ENCODE measurements at regions not wholly inside any gene's neighbourhood (a gene's known extent, or its start where the extent isn't known, plus 50 kb on each side); places are given as distances from the start of the nearest gene placed in this dataset.

DNA sequence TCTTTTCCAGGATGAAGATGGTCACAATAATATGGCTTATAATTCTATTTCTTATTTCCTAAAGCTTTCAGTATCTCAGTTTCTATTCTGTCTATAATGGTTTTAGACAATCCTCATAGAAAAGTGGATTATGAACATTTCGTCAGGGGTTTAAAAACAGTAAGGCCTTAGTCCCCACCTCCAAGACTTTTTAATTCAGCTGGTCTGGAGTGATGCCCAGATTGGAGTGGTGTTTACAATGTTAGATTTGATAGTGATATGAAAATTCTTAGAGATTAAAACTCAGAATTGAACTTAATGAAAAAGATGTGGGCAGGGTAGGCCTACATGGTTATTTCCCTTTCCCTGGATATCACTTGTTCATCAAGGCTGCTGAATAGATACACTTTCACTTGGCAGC, 1238.3 kb downstream of the SORCS3 start:
- no peak for DNase-seq (ENCODE audit: low spot score)

DNA sequence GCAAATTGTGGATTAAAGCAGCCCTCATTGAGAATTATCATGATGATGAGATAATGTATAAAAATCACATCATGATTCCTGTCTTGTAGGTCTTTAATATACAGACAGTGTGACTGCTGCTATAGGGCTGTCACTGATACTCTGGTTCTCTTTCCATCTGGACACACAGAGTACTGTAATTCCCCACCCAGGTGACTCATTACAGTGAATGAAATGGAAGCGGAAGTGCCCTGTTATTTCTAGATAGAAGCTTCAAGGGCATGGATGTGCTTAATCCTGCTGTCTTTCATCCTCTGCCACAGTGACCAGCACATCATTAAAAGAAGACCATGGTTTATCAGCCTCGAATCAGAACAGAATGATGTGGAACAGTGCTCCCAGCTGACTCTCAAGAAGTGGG, 1234.0 kb downstream of the SORCS3 start:
- DNase-seq (ENCODE audit: low spot score) = no peak

GRCh38 chr10:105872665-105873064, 1231.6 kb downstream of the SORCS3 start:
- DNase-seq (ENCODE audit: low spot score) = no peak

DNA sequence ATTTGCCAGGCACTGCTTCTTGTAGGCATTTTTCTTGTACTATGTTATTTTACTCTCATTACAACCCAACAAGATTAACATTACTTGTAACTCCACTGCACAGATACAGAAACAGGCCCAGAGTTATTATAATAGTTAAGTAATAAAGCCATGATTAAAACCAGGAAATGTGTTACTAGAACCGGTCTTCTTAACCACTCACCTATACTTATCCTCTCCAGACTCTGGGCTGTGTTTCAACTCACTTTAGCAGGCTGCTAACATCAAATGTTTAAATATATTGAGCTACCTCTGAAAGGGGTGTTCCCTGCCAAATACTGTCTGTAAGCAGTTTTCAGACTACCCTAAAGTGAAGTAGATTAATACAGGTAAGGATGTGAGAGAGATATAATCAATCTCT, 1227.8 kb downstream of the SORCS3 start:
- no peak for DNase-seq (ENCODE audit: low spot score)

GRCh38 chr10:105864854-105865253, 1223.8 kb downstream of the SORCS3 start:
- DNase-seq (ENCODE audit: low spot score) = no peak

- DNase-seq (ENCODE audit: low spot score) = no peak
These were observed 1216.5 kb downstream of the SORCS3 start for GRCh38 chr10:105857268-105858264.

GRCh38 chr10:105855791-105856190, 1214.7 kb downstream of the SORCS3 start:
- no peak for DNase-seq (ENCODE audit: low spot score)

- no peak for DNase-seq (ENCODE audit: low spot score)
These were observed 1203.8 kb downstream of the SORCS3 start for GRCh38 chr10:105844676-105845570.

- no peak for DNase-seq (ENCODE audit: low spot score)
These were observed 1203.2 kb downstream of the SORCS3 start for GRCh38 chr10:105844241-105844640.

DNA sequence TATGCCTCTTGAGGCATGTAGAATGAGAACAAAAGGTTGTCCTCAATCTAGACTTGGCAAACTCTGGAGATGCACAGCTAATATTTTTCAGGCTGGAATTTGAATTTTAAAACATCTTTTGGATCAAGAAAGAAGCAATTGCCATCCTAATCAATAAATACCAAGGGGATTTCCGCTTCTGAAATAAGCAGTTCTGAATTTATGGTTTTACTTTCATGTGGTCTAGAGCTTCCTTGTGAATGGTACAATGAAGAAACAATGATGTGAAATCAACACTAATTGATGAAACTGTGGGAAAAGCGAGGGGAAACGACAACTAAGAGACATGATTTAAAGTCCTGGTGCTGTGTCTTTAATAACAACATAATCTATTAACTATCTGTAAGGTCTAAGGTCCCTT, 1202.7 kb downstream of the SORCS3 start:
- DNase-seq (ENCODE audit: low spot score) = no peak

DNA sequence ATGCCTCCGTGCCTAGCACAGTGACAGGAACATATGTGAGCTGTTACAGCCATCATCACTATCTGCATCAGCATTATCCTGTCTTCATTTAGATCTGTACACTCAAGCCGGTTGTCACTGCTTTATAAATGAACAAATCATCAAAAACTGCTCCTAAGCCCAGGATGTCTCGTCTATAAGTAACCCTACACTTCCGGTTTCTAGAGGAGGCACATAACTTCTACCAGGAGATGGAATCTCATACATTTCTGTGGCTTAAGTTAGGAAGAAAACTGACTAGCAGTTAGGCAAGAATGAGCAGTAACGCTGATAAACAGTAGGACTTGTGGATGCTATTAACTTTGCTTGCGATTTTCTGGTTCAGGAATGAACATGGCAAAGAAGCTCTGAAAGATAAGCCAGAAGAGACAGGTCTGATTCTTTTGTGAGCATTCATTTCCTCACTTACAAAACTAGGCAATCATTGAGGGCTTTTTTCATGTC, 1199.2 kb downstream of the SORCS3 start:
- no peak for DNase-seq (ENCODE audit: low spot score)

DNA sequence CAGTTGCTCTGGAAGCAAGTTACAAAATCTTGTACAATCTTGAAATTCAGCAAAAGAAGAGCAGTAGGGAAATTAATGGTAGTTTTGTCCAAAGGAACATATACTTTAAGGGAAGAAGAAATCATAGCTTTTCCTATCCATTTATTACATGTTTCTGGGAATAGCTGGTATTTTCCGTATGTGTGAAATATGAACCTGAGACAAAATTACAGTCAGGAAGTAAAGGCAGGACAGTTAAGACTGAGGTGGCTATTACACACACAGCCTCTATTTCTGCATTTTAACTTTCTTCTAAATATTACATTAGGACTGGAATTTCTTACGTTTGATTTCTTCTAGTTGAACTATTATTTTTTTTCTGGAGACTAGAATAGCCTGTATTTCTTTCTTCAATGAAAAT, 1197.3 kb downstream of the SORCS3 start:
- DNase-seq (ENCODE audit: low spot score) = no peak

- DNase-seq (ENCODE audit: low spot score) = no peak
These were observed 1196.9 kb downstream of the SORCS3 start for GRCh38 chr10:105837951-105838350.

DNA sequence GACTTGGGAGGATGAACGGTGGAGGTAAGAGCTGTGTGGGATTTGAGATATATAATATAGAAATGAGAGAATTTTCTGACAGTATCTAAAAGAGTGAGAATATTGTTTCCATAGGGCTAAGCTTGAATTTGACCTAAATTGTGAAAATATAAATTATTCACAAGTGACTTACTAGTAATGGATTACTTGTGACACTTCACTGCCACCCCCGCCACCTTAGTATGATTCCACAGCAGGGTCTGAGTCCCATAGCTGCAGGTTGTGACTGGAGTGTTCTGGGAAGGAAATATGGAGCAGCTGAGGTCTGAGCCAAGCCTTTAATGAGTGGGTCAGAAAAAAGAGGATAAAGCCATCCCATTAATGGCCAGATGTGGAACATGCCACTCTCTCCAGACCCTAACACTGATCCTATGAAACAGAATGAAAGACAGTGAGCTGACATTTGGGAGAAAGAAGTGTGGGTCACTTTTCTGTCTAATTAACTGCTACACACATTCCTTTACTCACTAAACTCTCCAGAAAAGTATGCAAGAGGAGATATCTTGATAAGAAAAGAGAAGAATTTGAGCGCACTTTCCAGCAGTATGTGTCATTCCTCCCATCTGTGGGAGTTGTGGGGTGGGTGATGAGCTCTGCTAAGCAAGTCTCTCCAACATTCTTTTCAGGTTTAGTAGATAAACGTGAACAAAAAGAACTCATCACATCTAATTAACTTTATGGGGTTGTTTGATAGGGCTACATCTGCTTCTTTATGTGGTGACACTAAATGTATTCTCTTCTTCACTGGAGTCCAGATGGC, 1193.4 kb downstream of the SORCS3 start:
- DNase-seq (ENCODE audit: low spot score) = no peak

DNA sequence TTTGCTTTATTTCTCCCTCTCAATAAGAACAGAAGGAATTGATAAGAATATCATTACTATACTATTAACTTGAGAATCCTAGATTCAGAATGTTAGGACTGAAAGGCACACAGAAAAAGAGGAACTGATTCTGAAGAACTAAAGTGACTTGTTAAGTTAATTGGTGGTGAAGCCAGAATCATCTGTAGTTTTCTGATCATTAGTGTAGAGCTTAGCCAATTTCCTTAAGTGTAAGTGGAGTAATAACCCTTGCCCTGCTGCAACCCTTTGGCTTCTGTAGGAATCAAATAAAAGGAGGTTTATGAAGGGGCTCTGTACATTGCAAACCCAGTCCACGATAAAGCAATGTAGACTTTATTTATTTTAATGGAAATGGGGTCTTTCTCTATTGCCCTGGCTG, 1186.0 kb downstream of the SORCS3 start:
- no peak for DNase-seq (ENCODE audit: low spot score)

DNA sequence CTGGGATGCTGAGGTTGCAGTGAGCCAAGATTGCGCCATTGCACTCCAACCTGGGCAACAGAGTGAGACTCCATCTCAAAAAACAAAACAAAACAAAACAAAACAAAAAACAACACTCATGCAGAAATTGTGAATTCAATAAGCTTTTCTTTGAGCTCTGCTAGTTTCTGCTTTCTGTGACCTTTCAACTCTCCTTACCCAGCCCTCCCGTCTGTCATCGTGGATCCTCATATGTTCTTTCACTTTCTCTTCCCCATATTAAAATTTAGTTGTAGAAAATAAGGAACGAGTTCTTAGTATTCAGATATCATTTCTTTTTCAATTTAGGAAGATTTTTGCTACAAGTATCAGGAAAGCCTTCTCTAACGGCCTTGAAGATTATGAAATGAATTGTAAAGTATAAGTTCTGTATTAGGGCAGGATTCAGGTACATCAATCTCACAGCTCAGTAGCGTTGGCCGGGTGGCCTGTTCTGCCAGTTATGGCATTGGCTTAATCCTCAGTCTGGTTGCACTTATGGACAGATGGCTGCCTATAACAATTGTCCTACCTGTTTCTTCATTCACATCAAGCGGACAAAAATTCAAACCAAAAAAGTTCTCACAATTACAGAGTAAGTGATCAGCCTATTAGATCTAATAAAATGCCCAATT, 1167.0 kb downstream of the SORCS3 start:
- DNase-seq (ENCODE audit: low spot score) = no peak

- DNase-seq (ENCODE audit: low spot score) = no peak
These were observed 1162.1 kb downstream of the SORCS3 start for GRCh38 chr10:105803206-105803605.

DNA sequence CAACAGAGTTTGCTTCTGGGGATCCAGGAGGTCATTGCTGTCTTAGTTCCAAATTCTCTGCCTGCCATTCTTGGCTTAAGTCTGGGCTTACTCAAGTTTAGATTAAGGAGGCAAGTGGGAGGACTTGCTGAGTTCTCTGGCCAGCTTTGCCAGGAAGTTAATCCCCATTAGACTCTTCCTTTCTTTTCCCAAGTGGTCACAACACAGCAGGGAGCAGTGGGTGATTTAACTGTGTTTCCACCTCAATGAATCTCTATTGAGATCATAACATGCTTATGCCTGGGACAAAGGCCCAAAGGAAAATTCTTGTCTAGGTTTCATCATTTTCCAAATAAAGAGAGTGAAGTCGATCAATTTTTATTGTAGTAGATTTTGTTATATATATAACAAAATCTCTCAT, 1159.6 kb downstream of the SORCS3 start:
- DNase-seq (ENCODE audit: low spot score) = no peak

DNA sequence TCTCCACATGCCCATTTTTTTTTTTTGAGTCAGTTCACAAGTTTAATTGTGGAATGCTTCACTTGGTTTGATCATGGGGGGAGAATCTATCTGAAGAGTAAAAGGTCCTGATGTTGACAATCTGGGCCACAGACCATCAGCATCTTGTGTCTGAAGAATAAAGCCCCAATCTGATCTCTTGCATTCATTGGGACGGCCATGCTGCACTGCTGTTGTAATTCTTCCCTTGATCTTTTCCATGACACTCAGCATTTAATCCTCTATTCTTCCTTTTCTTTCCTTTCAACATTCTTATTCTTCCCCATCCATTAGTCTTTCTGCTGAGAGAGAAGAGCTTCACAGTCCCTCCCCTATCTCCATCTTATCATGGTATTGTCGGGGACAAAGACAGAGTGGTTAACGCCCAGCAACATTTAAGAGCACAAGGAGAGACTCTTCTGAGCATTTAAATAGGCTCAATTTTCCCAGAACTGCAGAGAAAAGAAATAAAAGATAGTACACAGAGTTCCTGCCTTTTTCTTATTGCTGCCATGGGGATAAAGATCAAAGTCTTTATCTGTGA, 1157.3 kb downstream of the SORCS3 start:
- DNase-seq (ENCODE audit: low spot score) = no peak

DNA sequence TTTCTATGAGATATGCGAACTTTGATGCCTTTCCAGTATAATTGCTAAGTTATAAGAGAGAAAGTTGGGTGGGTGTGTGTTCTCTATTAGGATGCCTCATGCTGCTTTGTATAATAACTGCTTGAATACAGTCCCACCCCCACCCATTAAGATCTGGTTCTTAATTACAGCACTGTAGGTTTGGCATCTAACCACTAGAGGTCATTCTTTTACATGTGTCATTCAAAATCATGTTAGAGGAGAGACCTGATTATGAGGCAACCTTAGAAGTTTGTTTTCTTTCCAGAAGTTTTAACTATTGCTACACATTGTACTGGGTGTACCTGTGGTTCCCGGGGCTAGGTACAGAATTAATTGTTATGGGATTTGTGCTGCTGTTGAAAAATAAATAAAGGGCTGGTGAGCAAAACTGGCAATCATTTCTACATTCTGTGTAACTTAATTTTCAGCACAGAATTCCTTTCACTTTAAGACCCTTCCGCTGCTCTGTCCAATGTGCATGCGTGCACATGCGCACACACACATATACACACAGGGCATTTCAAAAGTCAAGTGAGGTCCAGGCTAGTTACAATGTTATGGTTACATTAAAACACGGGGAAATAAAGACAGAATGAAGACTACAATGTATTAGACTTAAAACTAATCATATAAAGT, 1156.3 kb downstream of the SORCS3 start:
- DNase-seq (ENCODE audit: low spot score) = no peak
